Neural progenitor cell (in vitro differentiated cells): ENCODE measurements at regions not wholly inside any gene's neighbourhood (a gene's known extent, or its start where the extent isn't known, plus 50 kb on each side); places are given as distances from the start of the nearest gene placed in this dataset.

Source experiments
- DNase-seq: peaks from one replicate; pipeline ENCODE4 v3.0.0-alpha.2; 2016; ENCODE audit warnings: low spot score
- H2AFZ ChIP-seq: fragments of 200-600 bp; sonication (generic); replicated peaks from 2 replicates; pipeline ENCODE4 v1.6.1; 2016; ENCODE audit warnings: antibody characterized with exemption
- H3F3A ChIP-seq: fragments of 200-600 bp; sonication (generic); 2 replicates; pipeline ENCODE4 v1.6.1; 2016; ENCODE audit warnings: antibody characterized with exemption, low read depth
- H3K27ac ChIP-seq: fragments of 200-600 bp; sonication (generic); 2 replicates; pipeline ENCODE4 v1.5.1; 2016; ENCODE audit warnings: mild to moderate bottlenecking
- H3K27me3 ChIP-seq: fragments of 200-600 bp; sonication (generic); 2 replicates; pipeline ENCODE4 v1.6.1; 2016; ENCODE audit warnings: mild to moderate bottlenecking, moderate library complexity
- H3K36me3 ChIP-seq: fragments of 200-600 bp; sonication (generic); 2 replicates; pipeline ENCODE4 v1.5.1; 2016
- H3K4me1 ChIP-seq: fragments of 200-600 bp; sonication (generic); 2 replicates; pipeline ENCODE4 v1.6.1; 2016; ENCODE audit warnings: mixed run types
- H3K4me2 ChIP-seq: fragments of 200-600 bp; sonication (generic); 2 replicates; pipeline ENCODE4 v1.6.1; 2016
- H3K4me3 ChIP-seq: fragments of 200-600 bp; sonication (generic); 2 replicates; pipeline ENCODE4 v1.5.1; 2016
- H3K79me2 ChIP-seq: fragments of 200-600 bp; sonication (generic); 2 replicates; pipeline ENCODE4 v1.6.1; 2016; ENCODE audit warnings: low read depth
- H3K9ac ChIP-seq: fragments of 200-600 bp; sonication (generic); 2 replicates; pipeline ENCODE4 v1.6.1; 2016
- H3K9me3 ChIP-seq: fragments of 200-600 bp; sonication (generic); 2 replicates; pipeline ENCODE4 v1.5.1; 2016; ENCODE audit warnings: low read depth
- H4K20me1 ChIP-seq: fragments of 200-600 bp; sonication (generic); 2 replicates; pipeline ENCODE4 v1.6.1; 2016; ENCODE audit warnings: low read depth
- H3K27ac Mint-ChIP-seq: 3 replicates; pipeline ENCODE4 v1.8.0; 2021; ENCODE audit warnings: mixed read lengths
- H3K27me3 Mint-ChIP-seq: 2 replicates; pipeline ENCODE4 v1.8.0; 2022; ENCODE audit warnings: low read depth, mild to moderate bottlenecking, inconsistent platforms, moderate library complexity, mixed read lengths; ENCODE audit not compliant: insufficient read depth
- H3K36me3 Mint-ChIP-seq: 3 replicates; pipeline ENCODE4 v1.8.0; 2021; ENCODE audit warnings: mixed read lengths
- H3K4me1 Mint-ChIP-seq: 3 replicates; pipeline ENCODE4 v1.8.0; 2021; ENCODE audit warnings: mixed read lengths
- H3K4me3 Mint-ChIP-seq: 3 replicates; pipeline ENCODE4 v1.8.0; 2021; ENCODE audit warnings: mild to moderate bottlenecking, moderate library complexity, mixed read lengths
- H3K9me3 Mint-ChIP-seq: 3 replicates; pipeline ENCODE4 v1.8.0; 2020; ENCODE audit warnings: mixed read lengths
- CTCF ChIP-seq: fragments of 200-600 bp; sonication (generic); IDR thresholded peaks from 2 replicates; pipeline ENCODE4 v1.5.1; 2017; ENCODE audit warnings: antibody characterized with exemption, mild to moderate bottlenecking
- EZH2 ChIP-seq: fragments of 200-600 bp; sonication (generic); IDR thresholded peaks from 2 replicates; pipeline ENCODE4 v1.6.1; 2017; ENCODE audit warnings: antibody characterized with exemption, mild to moderate bottlenecking, moderate library complexity
- EZH2phosphoT487 ChIP-seq: fragments of 200-600 bp; sonication (generic); IDR thresholded peaks from 2 replicates; pipeline ENCODE4 v1.6.1; 2017; ENCODE audit warnings: antibody characterized with exemption

DNA sequence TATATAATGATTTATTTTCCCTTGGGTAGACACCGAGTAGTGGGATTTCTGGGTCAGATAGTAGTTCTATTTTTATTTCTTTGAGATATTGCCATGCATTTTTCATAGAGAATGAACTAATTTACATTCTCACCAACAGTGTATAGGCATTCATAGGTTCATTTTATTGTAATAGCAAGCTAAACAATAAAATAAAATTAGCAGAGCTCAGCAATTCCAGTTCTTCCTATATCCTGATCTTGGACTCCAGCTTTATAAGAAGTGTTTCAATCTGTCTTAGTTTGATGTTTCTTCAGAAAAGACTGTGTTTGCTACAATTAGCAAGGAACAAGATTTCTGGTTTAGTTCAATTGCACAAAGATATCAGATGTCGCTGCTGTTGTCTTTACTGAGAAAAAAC is 1024.4 kb upstream of the LRRTM1 start:
- Mint-ChIP-seq H3K36me3 (no peaks in the 10 kb centered on the region), H3K4me3 (no peak overlapping the region), H3K9me3 (no peaks in the 10 kb centered on the region), H3K27ac (no peak overlapping the region), H3K27me3 (no peaks in the 10 kb centered on the region), H3K4me1 (no peaks in the 10 kb centered on the region)
- Histone ChIP-seq H3K9ac (no peak overlapping the region), H3K79me2 (no peaks in the 10 kb centered on the region), H3K4me1 (no peaks in the 10 kb centered on the region), H3K27me3 (no peaks in the 10 kb centered on the region), H4K20me1 (no peaks in the 10 kb centered on the region), H3K4me3 (no peak overlapping the region), H2AFZ (no peak overlapping the region), H3K27ac (no peak overlapping the region), H3F3A (no peaks in the 10 kb centered on the region), H3K36me3 (no peaks in the 10 kb centered on the region), H3K4me2 (no peak overlapping the region), H3K9me3 (no peaks in the 10 kb centered on the region)
- TF ChIP-seq CTCF = no peak
- TF ChIP-seq EZH2 = no peak
- no peak for TF ChIP-seq EZH2phosphoT487
- DNase-seq = no peak

DNA sequence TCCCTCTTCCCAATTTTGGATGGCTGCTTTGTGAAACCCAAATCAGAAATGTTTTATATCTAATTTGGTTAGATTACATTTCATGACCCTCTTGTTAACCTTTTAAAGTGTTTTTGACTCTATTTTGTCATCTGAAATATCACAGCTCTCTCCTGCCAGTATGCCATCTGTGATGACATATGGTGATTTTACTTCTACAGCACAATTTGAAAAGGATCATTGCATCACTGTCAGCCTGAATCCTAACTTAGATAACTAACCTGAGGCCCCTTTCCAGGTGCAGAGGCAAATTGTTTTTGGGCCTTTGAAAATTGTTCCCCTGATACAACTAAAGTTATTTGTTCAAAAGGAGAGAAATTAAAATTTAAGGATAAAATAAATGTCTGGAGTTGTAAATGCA is 1023.4 kb upstream of the LRRTM1 start:
- Mint-ChIP-seq H3K27me3 (no peaks in the 10 kb centered on the region), H3K9me3 (peaks cover 4% of the 10 kb centered on the region), H3K36me3 (no peaks in the 10 kb centered on the region), H3K27ac (no peak overlapping the region), H3K4me3 (no peak overlapping the region), H3K4me1 (no peaks in the 10 kb centered on the region)
- Histone ChIP-seq H3K4me3 (no peak overlapping the region), H3K27ac (no peak overlapping the region), H3K4me1 (no peaks in the 10 kb centered on the region), H4K20me1 (no peaks in the 10 kb centered on the region), H3K79me2 (no peaks in the 10 kb centered on the region), H3K36me3 (no peaks in the 10 kb centered on the region), H3K9me3 (no peaks in the 10 kb centered on the region), H3K27me3 (no peaks in the 10 kb centered on the region), H3K4me2 (no peak overlapping the region), H3K9ac (no peak overlapping the region), H2AFZ (no peak overlapping the region), H3F3A (no peaks in the 10 kb centered on the region)
- DNase-seq = no peak
- TF ChIP-seq EZH2 (no peak), EZH2phosphoT487 (no peak), CTCF (no peak)

DNA sequence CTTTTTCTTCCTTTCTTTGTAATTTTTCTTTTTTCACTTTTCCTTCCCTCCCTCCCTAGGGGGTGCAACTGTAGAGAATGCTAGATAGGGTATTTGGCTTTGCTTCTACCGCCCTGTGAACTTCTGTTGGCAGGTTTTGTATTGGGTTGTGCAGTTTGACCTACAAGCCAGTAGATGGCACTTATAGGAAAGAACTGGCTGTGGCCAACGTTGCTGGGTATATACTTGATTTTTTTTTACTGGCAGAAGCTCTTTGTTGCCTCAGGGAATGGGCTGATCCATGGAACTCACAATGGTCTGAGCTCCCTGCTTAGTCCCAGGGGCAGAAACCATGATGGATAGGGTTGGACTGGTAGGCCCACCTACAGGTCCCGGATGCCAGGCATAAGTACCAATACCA is 1019.5 kb upstream of the LRRTM1 start:
- no peak overlapping the region for H3K4me2 ChIP-seq
- Mint-ChIP-seq H3K9me3 (peaks cover 8% of the 10 kb centered on the region), H3K4me3 (no peak overlapping the region), H3K27ac (no peak overlapping the region), H3K36me3 (no peaks in the 10 kb centered on the region), H3K27me3 (no peaks in the 10 kb centered on the region), H3K4me1 (no peaks in the 10 kb centered on the region)
- no peaks in the 10 kb centered on the region for H4K20me1 ChIP-seq
- DNase-seq = peak; percentile 62
- no peak overlapping the region for H3K27ac ChIP-seq
- H3F3A ChIP-seq = no peaks in the 10 kb centered on the region
- no peak for TF ChIP-seq EZH2
- peak; percentile 64 for TF ChIP-seq CTCF
- H2AFZ ChIP-seq = no peak overlapping the region
- no peaks in the 10 kb centered on the region for H3K36me3 ChIP-seq
- no peaks in the 10 kb centered on the region for H3K27me3 ChIP-seq
- H3K9me3 ChIP-seq = no peaks in the 10 kb centered on the region
- no peaks in the 10 kb centered on the region for H3K4me1 ChIP-seq
- H3K79me2 ChIP-seq = no peaks in the 10 kb centered on the region
- no peak overlapping the region for H3K9ac ChIP-seq
- H3K4me3 ChIP-seq = no peak overlapping the region
